ACHN (cell line): ENCODE measurements at regions not wholly inside any gene's neighbourhood (a gene's known extent, or its start where the extent isn't known, plus 50 kb on each side); places are given as distances from the start of the nearest gene placed in this dataset.
"Not testable (repeated sequence)": the region's sequence is repeated elsewhere in the genome, so short reads cannot be mapped to it uniquely, and the experiment has no call there.

Source experiments
- DNase-seq: peaks from one replicate; pipeline ENCODE4 v3.0.0-alpha.2; 2015
- in situ Hi-C: cut with HindIII; loops from 2 replicates; pipeline ENCODE4 v1.10.0; 2017; ENCODE audit warnings: low sequenced_read_pairs, low pct_ligation_motif_present, low pct_unique_long_range_greater_than_20kb

DNA sequence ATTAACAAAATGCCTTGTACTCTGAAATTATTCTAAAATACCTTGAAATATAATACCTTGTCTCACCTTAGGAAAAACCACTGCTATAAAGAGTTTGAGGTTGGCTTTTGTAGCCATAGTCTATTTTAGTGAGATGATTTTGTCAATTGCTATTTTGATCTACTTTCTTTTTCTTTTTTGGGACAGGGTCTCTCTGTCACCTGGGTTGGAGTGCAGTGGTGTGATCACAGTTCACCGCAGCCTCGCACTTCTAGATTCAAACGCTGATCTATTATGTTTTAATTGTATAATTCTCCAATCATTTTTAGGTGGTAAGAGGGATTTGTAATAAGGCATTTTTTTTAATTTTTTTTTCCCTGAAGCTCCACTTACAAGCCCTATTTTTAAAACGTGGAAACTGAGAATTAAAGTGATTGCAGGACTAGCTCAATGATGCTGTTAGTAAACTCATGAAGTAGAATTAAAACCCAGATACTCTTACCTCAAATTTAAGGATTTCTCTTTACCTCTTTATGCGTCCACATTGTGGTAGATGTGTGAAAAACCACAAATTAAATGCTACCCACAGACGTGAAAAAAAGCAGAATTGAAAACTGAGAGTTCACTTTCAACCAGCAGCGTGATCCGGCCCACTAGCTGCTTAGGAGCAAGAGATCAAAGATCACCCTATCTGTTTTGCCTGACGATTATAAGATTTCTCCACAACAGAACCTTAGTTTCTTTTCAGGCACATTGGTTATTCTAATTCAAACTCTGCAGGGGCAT, 384.2 kb downstream of the CGGBP1 start:
- DNase-seq: no peak
- in situ Hi-C loops: no loop called here

DNA sequence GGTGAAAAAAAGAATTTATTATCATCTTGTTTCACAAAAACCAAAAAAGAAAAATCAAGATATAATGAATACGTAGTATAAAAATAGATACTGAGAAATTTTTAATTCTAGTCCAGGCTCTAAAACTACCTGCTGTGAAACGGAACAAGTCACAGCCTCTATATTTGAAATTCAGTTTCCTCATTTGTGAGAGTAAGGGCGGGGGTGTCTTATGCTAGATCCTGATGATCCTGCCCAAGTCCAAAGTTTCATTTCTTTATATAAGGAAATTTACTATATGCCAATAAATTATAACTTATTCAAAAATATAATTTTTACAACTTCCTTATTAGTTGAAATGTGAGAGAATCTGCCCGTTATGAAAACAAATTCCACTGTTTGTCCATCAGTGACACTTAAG, 385.7 kb downstream of the CGGBP1 start:
- DNase-seq: no peak
- in situ Hi-C loops: no loop called here

DNA sequence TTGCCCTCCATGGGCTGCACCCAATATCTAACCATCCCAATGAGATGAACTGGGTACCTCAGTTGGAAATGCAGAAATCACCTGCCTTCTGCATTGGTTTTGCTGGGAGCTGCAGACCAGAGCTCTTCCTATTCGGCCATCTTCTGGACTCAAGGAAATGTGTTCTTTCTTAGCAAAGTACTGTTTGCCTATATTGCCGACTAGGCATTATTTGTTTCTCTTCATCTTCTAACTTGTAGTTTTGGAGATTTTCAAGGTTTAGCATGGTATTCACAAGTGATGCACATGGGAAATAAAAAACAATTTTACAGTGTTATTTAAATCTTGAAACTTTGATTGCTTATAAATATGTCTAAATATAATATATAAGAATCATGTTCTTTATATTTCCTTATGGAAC, 377.8 kb upstream of the POU1F1 start:
- in situ Hi-C loops: no loop called here

DNA sequence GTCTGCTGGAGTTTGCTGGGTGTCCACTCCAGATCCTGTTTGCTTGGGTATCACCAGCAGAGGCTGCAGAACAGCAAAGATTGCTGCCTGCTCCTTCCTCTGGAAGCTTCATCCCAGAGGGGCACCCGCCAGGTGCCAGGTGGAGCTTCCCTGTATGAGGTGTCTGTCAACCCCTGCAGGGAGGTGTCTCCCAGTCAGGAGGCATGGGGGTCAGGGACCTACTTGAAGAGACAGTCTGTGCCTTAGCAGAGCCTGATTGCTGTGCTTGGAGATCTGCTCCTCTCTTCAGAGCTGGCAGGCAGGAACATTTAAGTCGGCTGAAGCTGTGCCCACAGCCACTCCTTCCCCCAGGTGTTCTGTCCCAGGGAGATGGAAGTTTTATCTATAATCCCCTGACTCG, 376.8 kb upstream of the POU1F1 start:
- DNase-seq, in situ Hi-C loops: not testable (repeated sequence)

More for the DNA sequence above, 377.8 kb upstream of the POU1F1 start:
- DNase-seq: no peak

DNA sequence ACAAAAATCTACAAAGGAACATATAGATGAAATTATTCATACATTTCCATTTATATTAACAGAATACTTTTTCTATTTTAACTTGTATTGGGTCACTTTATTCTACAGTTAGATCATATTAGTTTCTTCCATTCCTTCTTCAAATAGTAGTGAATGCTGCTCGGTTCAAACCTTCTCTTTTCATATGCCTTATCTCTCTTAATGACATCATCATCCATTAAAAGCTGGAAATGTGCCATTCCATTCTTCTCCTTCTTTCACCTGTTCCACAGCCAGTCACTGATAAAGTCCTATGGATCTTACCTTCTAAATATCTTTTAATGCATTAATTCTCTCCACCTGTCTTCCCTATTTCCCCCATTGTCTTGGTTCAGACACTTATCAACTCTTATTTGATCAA, 358.0 kb upstream of the POU1F1 start:
- in situ Hi-C loops: no loop called here
- no peak for DNase-seq

DNA sequence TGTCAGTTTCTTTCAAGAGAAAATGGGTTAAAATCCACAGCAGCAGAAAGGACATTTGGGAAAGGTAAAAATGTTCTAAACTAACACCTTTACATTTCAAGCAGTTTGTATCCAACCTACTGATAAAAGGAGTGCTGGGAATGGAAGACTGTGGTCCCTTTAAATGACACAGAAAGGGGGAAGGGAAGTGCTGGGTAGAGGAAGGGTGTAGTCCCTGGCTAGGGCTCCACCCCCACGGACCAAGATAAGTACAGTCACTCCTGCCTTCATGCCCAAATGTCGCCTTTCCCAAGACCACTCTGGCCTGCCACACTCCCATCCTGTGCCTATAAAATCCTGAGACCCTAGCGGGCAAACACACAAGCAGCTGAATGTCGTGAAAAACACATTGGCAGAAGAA, 350.9 kb upstream of the POU1F1 start:
- DNase-seq: no peak
- in situ Hi-C loops: no loop called here

DNA sequence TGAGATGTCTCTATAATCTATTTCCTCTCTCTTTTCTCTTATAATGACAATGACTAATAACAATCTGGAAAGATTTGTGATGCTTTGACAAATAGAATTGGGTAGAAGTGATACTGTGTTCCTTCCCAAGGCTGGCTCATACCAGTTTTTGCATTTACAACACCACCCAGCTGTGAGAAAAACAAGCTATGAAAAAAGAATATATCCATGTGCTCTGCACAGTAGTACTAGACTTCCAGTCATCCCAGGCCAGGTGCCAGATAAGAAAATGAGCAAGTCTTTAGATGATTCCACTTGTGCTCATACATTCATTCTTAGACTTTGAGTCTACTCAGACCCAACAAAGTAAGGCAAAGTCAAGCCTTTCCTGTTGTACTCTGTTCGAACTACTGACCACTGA, 350.2 kb upstream of the POU1F1 start:
- in situ Hi-C loops: no loop called here
- DNase-seq: no peak

DNA sequence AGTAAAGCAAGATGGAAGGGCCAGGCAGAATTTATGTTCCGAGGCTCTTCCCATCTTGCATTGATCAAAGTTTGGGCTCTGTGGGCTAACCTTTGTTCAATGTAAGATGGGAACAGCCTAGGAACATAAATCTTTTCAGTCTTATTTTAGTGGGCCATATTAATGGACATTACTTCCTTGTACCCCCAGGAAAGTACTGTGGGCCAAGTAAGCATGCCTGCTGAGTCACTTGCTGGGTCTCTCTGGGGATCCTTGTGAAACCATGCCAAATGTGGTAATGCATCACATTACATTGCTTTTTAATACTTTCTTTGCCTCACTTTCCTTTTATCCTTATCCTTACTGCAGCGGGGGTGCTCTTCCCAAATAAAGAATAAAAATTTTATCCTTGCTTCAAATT, 349.5 kb upstream of the POU1F1 start:
- DNase-seq: no peak
- in situ Hi-C loops: no loop called here

DNA sequence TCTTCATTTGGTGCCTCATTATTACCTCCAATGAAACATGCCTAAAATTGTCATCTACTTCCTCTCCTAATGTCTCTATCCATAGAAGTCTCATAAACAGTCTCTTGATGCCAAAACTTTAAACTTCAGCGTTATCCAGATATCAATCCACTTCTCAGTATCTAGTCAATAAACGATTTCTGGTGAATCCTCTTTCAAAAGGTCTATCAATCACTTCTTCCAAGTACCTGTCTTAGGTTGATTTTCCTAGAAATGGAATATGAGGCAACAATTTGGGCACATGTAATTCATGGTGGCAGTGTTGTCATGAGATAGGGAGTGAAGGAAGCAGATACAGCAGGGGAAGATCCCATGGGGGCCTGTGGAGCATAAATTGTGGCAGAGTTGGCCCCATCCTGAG, 348.5 kb upstream of the POU1F1 start:
- no peak for DNase-seq
- in situ Hi-C loops: no loop called here

DNA sequence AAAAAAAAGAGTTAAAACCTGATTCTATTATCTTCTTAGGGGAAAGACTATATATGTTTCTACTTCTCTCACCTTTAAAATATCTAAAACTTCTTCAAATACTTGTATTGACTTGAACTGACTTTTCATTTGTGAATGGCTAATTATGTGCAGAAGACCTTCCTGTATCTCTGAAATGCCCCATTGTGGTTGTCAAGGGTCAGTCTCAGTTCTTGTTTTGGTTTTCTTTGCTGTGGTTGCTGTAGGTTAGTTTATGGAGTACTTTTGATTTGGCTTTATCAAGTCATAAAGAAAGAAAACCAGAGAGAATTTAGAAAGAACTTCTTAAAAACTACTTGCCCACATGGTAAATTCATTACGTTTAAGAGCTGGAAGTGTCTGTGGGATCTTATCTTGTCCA, 345.3 kb upstream of the POU1F1 start:
- DNase-seq: no peak
- in situ Hi-C loops: no loop called here

DNA sequence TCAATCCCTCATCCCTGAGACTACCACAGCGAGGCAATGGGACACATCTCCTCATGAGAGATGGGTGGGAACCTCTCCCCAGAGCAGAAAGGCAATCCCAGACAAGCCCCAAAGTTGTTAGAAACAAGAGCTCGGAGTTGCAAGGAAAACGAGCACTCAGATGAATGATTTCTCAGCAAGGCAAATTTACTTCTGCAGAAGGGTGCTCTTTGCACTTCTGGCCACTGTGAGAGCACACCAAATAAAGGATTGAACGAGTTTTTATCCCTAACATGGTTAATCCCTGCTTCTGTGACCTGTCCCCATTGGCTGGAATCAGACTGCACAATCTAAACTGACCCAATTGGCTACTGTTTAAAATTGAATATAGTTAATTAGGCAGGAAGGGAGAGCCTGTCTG, 339.1 kb upstream of the POU1F1 start:
- in situ Hi-C loops: no loop called here
- DNase-seq: no peak

DNA sequence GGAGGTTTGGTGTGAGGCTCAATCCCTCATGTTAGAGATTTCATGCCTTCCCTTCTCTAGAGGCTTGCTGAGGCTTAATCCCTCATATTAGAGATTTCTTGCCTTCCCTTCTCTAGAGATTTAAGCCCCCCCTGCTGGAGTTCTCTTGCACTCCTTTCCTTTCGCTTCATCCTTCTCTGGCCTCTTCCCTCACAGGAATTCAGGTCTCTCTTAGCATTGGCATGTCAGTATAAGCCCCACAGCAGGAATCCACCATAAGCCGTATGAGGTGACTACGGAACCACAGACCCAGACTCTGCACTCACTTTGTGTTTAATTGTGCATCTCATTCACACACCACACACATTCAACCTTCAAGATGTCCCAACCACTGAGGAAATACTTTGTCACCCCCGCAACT, 338.6 kb upstream of the POU1F1 start:
- DNase-seq: no peak
- in situ Hi-C loops: no loop called here

DNA sequence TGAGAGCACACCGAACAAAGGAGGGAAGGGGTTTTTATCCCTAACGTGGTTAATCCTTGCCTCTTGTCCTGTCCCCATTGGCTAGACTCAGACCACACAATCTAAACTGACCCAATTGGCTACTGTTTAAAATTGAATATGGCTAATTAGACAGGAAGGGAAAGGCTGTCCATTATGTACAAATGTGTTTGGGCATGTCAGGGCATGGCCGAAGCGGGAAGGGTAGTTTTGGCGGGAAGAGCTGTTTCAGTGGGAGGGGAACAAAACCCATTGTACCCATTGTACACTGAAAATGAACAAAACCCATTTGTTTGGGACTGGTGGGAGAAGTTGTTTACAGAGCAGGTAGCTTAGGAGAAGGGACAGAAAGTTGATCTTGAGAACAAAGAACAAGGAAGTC, 330.9 kb upstream of the POU1F1 start:
- no peak for DNase-seq
- in situ Hi-C loops: no loop called here

DNA sequence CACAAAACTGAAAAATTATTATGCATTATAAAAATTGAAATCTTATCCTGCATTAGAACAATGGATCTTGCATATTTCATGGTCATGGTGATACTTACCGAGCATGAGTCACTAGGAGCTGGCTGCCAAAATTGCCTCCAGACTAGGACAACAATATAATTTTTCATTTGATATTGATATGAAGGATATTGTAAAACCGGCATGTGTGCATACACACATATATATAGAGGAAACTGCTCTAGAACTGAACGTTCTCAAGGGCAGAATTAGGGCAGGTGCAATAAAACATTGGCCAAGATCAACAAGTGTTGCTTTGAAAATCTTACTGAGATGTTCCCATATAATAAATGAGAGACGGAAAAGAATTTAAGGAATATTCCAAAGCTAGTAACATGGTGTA, 319.4 kb upstream of the POU1F1 start:
- in situ Hi-C loops: no loop called here

DNA sequence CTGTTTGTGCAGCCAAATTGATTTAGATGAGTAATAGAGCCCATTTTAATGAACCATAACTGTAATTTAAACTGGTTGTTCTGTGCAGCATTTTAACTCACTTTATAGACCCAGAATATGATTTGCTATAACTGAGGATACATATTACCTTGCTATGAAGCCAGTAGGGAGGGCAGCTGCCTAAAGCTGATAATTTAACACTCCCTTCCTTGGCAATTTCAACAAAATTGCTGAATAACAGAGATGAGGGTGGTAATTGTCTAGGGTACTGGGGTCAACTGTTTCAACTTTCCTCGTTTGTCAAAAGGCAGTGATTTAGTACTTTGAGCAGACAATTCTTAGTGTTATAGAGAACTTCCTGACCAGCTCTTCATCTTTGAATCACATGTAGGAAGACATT, 304.9 kb upstream of the POU1F1 start:
- in situ Hi-C loops: no loop called here
- DNase-seq: no peak

More for the DNA sequence above, 319.4 kb upstream of the POU1F1 start:
- DNase-seq: no peak

DNA sequence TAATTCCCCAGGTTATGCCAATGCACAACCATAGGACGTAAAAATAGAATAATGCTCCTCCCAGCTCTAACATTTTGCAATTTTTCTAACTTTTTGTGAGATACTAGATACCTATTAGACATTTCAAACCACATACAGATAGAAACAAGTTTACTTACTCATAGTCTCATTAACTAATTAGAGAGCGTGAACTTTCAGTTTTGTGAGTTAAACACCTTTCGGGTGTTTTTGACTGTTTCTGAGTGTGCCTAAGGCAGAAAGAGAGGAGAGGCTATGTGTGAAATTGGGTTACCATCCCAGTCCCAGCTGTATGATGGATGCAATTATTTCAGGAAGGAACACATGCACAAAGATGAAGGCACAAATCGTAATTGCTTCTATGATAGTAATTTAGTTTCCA, 300.4 kb upstream of the POU1F1 start:
- in situ Hi-C loops: no loop called here
- DNase-seq: no peak

DNA sequence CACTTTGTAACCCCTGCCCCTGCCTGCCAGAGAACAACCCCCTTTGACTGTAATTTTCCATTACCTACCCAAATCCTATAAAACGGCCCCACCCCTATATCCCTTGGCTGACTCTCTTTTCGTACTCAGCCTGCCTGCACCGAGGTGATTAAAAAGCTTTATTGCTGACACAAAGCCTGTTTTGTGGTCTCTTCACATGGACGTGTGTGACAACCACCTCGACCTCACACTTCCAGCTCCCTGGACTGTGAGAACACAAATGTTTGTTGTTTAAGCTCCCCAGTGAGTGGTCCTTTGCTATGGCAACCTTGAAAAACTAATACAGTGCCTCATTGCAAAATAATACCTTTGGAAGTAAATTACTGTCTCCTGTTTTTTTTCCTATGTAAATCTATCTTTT, 299.2 kb upstream of the POU1F1 start:
- in situ Hi-C loops: no loop called here
- no peak for DNase-seq

DNA sequence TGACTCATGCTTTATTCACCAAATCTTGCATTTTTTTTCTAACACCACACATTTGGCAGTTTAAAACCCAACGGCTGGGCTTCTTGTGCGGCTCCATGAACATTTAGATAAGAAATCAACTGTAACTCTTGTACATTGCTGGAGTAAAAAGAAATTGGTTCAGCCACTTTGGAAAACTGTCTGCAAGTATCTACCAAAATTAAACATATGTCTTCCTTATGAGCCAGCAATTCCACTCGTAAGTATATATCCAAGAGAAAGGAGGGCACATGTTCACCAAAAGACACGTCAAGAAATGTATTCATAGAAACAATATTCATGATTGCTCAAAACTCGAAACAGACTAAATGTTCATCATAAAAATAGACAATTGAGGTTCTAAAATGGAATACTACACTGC, 291.9 kb upstream of the POU1F1 start:
- no peak for DNase-seq
- in situ Hi-C loops: no loop called here

DNA sequence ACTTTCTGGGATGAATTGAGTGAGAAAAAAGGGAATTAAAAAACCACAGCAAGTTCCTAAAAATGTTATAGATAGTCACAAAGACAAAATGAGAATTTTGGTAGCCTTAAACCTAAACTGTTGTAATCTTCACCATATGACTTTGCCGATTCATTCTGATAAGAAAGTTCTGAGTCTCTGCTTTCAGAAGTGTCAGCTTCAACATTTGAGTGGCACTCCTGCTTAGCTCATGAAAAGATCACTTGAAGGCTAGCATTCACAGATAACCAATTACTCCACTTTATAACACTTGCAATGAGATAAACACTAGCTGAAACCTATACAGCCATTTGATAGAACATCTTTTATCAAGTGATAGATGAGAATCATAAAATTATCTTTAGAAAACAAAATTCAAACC, 288.1 kb upstream of the POU1F1 start:
- in situ Hi-C loops: no loop called here
- no peak for DNase-seq

DNA sequence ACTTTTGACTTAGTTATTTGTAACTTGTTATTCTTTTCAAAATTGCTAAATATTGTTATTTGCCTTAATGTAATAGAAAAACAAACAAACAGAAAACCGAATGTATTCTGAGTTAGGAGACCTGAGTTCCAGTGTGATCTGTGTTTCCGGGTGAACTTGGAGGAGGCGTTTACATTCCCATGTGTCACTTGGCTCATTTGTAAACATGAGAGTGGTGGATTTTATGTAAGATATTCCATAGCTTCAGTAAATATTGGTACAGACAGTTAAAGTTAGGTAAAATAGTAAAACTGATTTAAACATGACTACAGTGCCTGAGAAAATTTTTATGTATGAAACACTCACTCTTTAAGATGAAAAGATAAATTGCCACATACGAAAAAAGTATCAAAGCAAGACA, 287.3 kb upstream of the POU1F1 start:
- no peak for DNase-seq
- in situ Hi-C loops: no loop called here

DNA sequence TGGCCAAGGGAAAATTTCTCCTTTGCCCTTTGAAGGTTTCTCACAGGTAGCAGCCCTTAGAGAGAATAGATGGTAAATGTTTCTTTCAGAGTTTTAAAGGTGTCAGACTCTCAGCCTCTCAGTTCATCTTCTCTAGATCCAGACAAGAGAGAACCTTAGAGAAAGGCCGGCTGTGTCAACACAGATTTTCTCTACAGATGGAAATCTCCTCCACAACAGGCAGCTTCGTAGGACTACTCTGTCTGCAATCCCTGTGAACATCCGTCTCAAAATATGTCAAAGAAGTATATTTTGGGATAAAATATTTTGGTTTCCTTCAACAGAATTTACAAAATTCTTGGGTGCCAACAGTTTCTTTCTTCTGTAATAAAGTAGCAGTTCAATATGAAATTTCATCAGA, 282.1 kb upstream of the POU1F1 start:
- in situ Hi-C loops: no loop called here
- DNase-seq: no peak
